PC-3 (cell line): ENCODE measurements at regions not wholly inside any gene's neighbourhood (a gene's known extent, or its start where the extent isn't known, plus 50 kb on each side); places are given as distances from the start of the nearest gene placed in this dataset.

ENCODE experiments used
- ATAC-seq: fragments of 200-7000 bp; cut with Tn5 transposase; 2 replicates; pipeline ENCODE4 v1.9.1; 2020; ENCODE audit warnings: mild to moderate bottlenecking, moderate library complexity
- BruUV-seq: library from RNA; stranded (reverse); fragments of 400-500 nt; replicated peaks from 2 replicates; lab custom pipeline; 2021; lab: Mats Ljungman, UMichigan
- CTCF ChIA-PET: fragments of 300-600 bp; sonication (Branson Sonifier 250); formaldehyde crosslinking; loops from one replicate; lab custom pipeline; 2022; ENCODE audit warnings: antibody characterized with exemption; lab: Charles Lee
- POLR2A ChIA-PET: fragments of 300-600 bp; sonication (Branson Sonifier 250); formaldehyde crosslinking; loops from one replicate; lab custom pipeline; 2022; ENCODE audit warnings: antibody characterized with exemption; ENCODE audit not compliant: unreplicated experiment; lab: Charles Lee
- DNase-seq: peaks from one replicate; pipeline ENCODE4 v3.0.0-alpha.2; 2015
- H2AFZ ChIP-seq: fragments of 300-600 bp; sonication (generic); 2 replicates; pipeline ENCODE4 v1.6.0; 2016; ENCODE audit warnings: antibody characterized with exemption, low read length
- H3F3A ChIP-seq: fragments of 300-600 bp; sonication (generic); one replicate; pipeline ENCODE4 v1.6.0; 2017; ENCODE audit warnings: antibody characterized with exemption, low read length, control low read depth, mild to moderate bottlenecking; ENCODE audit not compliant: unreplicated experiment
- H3K27ac ChIP-seq: fragments of 300-600 bp; sonication (generic); 2 replicates; pipeline ENCODE4 v1.5.1; 2016; ENCODE audit warnings: mild to moderate bottlenecking, low read length
- H3K27me3 ChIP-seq: fragments of 300-600 bp; sonication (generic); 2 replicates; pipeline ENCODE4 v1.6.1; 2016; ENCODE audit warnings: low read length, mixed read lengths
- H3K36me3 ChIP-seq: fragments of 300-600 bp; sonication (generic); 2 replicates; pipeline ENCODE4 v1.6.1; 2016; ENCODE audit warnings: low read depth, mixed run types, low read length, mixed read lengths
- H3K4me1 ChIP-seq: fragments of 300-600 bp; sonication (generic); 2 replicates; pipeline ENCODE4 v1.5.1; 2016; ENCODE audit warnings: low read length; ENCODE audit not compliant: insufficient read depth
- H3K4me2 ChIP-seq: fragments of 300-600 bp; sonication (generic); 2 replicates; pipeline ENCODE4 v1.6.0; 2016; ENCODE audit warnings: low read length
- H3K4me3 ChIP-seq: fragments of 300-600 bp; sonication (generic); 2 replicates; pipeline ENCODE4 v1.5.1; 2016; ENCODE audit warnings: mild to moderate bottlenecking, low read length, mixed read lengths
- H3K79me2 ChIP-seq: fragments of 300-600 bp; sonication (generic); 2 replicates; pipeline ENCODE4 v1.6.1; 2017; ENCODE audit warnings: low read length, mixed read lengths
- H3K9ac ChIP-seq: fragments of 300-600 bp; sonication (generic); 2 replicates; pipeline ENCODE4 v1.6.0; 2016; ENCODE audit warnings: mild to moderate bottlenecking, low read length
- H3K9me2 ChIP-seq: fragments of 300-600 bp; sonication (generic); replicated peaks from 2 replicates; pipeline ENCODE4 v1.6.1; 2016; ENCODE audit warnings: mixed run types, low read length, mixed read lengths
- H3K9me3 ChIP-seq: fragments of 300-600 bp; sonication (generic); 2 replicates; pipeline ENCODE4 v1.6.1; 2016; ENCODE audit warnings: low read length, mixed read lengths
- H4K20me1 ChIP-seq: fragments of 300-600 bp; sonication (generic); 2 replicates; pipeline ENCODE4 v1.6.1; 2016; ENCODE audit warnings: low read length, mixed read lengths
- CTCF ChIP-seq: fragments of 300-600 bp; sonication (generic); conservative IDR thresholded peaks from 2 replicates; pipeline ENCODE4 v1.5.1; 2017; ENCODE audit warnings: antibody characterized with exemption, low read depth, mild to moderate bottlenecking, low read length
- EZH2 ChIP-seq: fragments of 300-600 bp; sonication (generic); IDR thresholded peaks from one replicate; pipeline ENCODE4 v1.6.1; 2017; ENCODE audit warnings: antibody characterized with exemption, mild to moderate bottlenecking, low read length; ENCODE audit not compliant: unreplicated experiment
- EZH2phosphoT487 ChIP-seq: fragments of 300-600 bp; sonication (generic); IDR thresholded peaks from 2 replicates; pipeline ENCODE4 v1.6.1; 2018; ENCODE audit warnings: mild to moderate bottlenecking, antibody characterized with exemption, low read length, borderline replicate concordance
- intact Hi-C: fragments of 100-400 bp; cut with micrococcal nuclease; formaldehyde crosslinking; loops from 2 replicates; pipeline ENCODE4 v1.9.0; 2023

GRCh38 chr4:81639248-81639647 lies 167.5 kb upstream of the RASGEF1B start:
- ATAC-seq (no peak), DNase-seq (no peak)
- no peak overlapping the region for H3K4me2 ChIP-seq
- CTCF ChIA-PET = no interaction called here
- no peaks in the 10 kb centered on the region for H3F3A ChIP-seq
- no peaks in the 10 kb centered on the region for H3K36me3 ChIP-seq
- intact Hi-C loops = no loop called here
- peaks cover 10% of the 10 kb centered on the region; the same call in 1 of the 2 replicates for H3K4me1 ChIP-seq
- H2AFZ ChIP-seq = no peak overlapping the region
- POLR2A ChIA-PET = no interaction called here
- no peak overlapping the region for H3K27ac ChIP-seq
- no peak overlapping the region for H3K4me3 ChIP-seq
- H3K9me3 ChIP-seq = no peaks in the 10 kb centered on the region
- no TSS peak for BruUV-seq
- no peaks in the 10 kb centered on the region for H4K20me1 ChIP-seq
- H3K27me3 ChIP-seq = no peaks in the 10 kb centered on the region
- no peak for TF ChIP-seq EZH2phosphoT487
- TF ChIP-seq EZH2 = no peak
- TF ChIP-seq CTCF = no peak
- H3K9ac ChIP-seq = no peak overlapping the region
- no peaks in the 10 kb centered on the region for H3K79me2 ChIP-seq
- no peaks in the 10 kb centered on the region for H3K9me2 ChIP-seq

GRCh38 chr4:81638698-81639097 lies 167.0 kb upstream of the RASGEF1B start:
- Histone ChIP-seq H3K9ac (no peak overlapping the region), H3K36me3 (no peaks in the 10 kb centered on the region), H3K27ac (no peak overlapping the region), H3K4me3 (no peak overlapping the region), H3K4me1 (peaks cover 10% of the 10 kb centered on the region; the same call in 1 of the 2 replicates), H3K27me3 (no peaks in the 10 kb centered on the region), H2AFZ (no peak overlapping the region), H3K4me2 (no peak overlapping the region), H4K20me1 (no peaks in the 10 kb centered on the region), H3K9me2 (no peaks in the 10 kb centered on the region), H3K9me3 (no peaks in the 10 kb centered on the region), H3F3A (no peaks in the 10 kb centered on the region), H3K79me2 (no peaks in the 10 kb centered on the region)
- ChIA-PET POLR2A (no interaction called here), CTCF (no interaction called here)
- intact Hi-C loops = no loop called here
- TF ChIP-seq EZH2 = no peak
- no peak for TF ChIP-seq CTCF
- TF ChIP-seq EZH2phosphoT487 = no peak
- no TSS peak for BruUV-seq
- ATAC-seq = no peak
- DNase-seq = no peak

- ATAC-seq = no peak
- no peaks in the 10 kb centered on the region for H4K20me1 ChIP-seq
- intact Hi-C loops = no loop called here
- no peak overlapping the region for H3K4me3 ChIP-seq
- H3K4me1 ChIP-seq = peaks cover 34% of the 10 kb centered on the region
- H3K79me2 ChIP-seq = no peaks in the 10 kb centered on the region
- H3K9me2 ChIP-seq = no peaks in the 10 kb centered on the region
- POLR2A ChIA-PET = no interaction called here
- no TSS peak for BruUV-seq
- no peak overlapping the region for H3K9ac ChIP-seq
- CTCF ChIA-PET = no interaction called here
- DNase-seq = peak; percentile 11
- H3K27ac ChIP-seq = no peak overlapping the region
- H3K27me3 ChIP-seq = no peaks in the 10 kb centered on the region
- H2AFZ ChIP-seq = no peak overlapping the region
- no peak for TF ChIP-seq CTCF
- TF ChIP-seq EZH2 = no peak
- no peak for TF ChIP-seq EZH2phosphoT487
- no peaks in the 10 kb centered on the region for H3K9me3 ChIP-seq
- H3K4me2 ChIP-seq = no peak overlapping the region
- H3K36me3 ChIP-seq = no peaks in the 10 kb centered on the region
- no peaks in the 10 kb centered on the region for H3F3A ChIP-seq
These were observed 164.0 kb upstream of the RASGEF1B start for GRCh38 chr4:81635739-81636138.
